Umbilical cord (tissue), 1 donor: ENCODE measurements at regions not wholly inside any gene's neighbourhood (a gene's known extent, or its start where the extent isn't known, plus 50 kb on each side); places are given as distances from the start of the nearest gene placed in this dataset.
"Not testable (repeated sequence)": the region's sequence is repeated elsewhere in the genome, so short reads cannot be mapped to it uniquely, and the experiment has no call there.

Source experiments
- DNase-seq: peaks from one replicate; pipeline ENCODE4 v3.0.0-alpha.2; 2015; ENCODE audit warnings: low spot score

GRCh38 chr5:38789134-38789533 lies 56.7 kb upstream of the OSMR start:
- DNase-seq: no peak

DNA sequence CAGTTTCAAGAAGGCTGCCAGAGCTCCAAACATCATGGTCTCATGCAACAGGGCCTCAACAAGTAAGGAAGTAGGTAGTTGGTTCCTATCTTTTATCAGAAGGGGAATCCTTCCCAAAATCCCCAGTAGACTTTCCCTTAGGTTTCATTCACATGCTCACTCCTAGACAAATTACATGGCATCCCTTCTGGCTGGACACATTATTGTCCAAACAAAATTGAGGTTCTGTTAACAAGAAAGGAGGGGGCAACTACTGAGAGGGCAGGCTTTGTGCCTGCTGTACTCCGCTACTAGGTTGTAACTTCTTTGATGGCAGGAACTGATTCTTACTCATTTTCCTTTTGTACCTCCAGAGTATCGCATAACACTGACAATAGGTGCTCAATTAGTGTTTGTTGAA lies 56.0 kb upstream of the OSMR start:
- DNase-seq: no peak

DNA sequence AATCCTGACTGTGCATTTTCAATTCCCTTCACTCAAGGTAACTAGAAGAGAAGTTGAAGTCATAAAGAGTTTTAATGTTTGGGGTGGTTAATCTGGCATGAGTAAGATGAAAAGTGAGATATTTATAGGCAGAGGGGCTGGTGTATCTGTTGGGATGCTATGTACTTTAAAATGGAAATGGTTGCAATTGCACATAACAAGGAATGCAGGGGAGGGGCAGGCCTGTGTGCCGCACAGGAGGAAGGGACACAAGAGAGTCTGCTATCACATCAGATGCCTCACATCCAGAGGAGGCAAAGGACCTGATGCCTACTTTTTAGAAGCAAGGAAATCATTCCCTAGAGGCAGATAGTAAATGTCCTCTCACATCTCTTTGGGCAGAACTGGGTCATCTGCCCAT lies 55.5 kb upstream of the OSMR start:
- no peak for DNase-seq

DNA sequence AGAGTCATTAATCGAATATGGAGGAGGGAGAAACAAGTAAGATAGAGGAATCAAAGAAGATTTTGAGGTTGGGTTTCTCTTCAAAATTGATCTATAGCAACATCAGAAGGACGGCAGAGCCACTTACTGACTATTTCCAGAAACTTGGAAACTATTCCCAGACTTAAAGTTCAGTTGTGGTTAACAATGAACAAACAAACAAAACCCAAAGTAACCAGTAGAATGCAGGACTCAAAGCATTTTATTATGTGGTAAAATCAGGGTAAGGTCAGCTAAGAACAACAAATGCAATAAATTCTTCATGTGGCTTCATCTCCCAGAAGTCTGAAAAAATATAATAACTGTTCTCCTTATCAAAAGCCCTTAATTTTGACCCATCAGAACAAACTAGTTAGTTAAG lies 54.9 kb upstream of the OSMR start:
- DNase-seq: no peak

DNA sequence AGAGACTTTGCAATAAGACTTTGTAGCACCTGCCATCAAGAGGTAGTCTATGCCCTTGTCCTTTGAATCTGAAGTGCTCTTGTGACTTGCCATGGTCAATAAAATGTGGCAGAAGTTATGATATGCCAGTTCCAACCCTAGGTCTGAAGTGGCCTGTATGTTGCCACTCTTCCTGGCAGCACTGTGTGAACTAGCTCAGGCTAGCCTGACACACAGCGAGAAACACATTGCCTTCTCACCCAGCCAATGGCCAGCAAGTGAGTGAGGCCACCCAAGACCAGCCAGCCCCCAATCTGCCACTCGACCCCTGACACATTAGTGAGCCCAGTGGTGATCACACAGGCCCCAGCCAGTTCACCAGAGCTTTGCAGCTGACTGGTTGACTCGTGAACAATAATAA lies 52.7 kb upstream of the OSMR start:
- no peak for DNase-seq

GRCh38 chr5:38794037-38794436 lies 51.8 kb upstream of the OSMR start:
- not testable (repeated sequence) for DNase-seq

DNA sequence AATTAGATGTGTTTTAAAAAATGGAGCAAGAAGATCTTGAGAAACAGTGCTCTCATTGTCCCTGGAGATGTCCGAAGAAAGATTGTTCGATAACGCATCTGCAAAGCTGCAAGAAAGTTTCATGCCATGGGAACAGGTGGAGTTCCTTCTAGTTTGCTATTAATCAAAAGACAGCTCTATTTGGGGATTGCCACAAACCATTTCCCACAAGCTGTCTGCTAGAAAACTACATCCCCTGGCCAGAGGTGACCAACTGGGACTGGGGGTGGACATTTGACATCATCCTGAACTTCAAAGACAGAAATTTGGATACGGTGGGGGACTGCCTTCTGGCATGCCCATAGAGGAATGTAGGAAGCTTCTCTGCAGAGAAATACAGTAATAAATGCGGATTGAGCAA lies 50.8 kb upstream of the OSMR start:
- DNase-seq: no peak

DNA sequence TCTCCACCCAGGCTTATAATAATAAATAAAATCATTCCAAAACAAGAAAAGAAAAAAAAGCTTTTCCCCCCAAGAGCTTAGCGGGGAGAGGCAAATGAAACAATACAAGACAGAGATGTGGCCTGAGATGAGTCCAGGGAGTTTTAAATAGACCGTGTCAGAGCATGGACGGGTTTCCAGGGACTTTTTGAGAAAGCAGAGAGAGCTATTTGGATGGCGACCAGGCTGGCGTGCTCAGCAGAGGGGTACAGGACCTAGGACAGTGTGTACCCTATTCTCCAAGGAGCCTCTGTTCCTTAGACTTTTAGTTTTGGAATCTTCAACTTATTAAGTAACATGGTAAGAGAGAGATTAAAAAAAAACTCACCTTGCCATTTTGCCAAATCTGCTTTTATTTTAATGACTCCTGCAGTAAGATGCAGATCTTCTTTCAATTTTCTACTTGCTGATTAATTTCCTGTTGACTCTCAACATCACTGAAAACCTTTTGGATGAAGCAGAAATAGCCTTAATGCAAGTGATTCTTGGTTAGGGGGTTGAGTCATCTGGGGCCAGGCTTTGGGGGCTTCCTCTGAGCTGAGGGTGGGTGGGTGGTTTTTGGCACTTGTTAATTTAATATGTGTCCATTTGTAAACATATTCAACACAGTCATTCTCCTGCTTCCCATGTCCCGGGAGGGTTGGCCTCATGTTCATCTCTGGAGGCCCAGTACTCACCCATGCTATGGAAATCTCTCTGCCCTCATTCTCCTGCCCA lies 49.6 kb upstream of the OSMR start:
- no peak for DNase-seq
